HG02678 (cell line): ENCODE measurements at regions not wholly inside any gene's neighbourhood (a gene's known extent, or its start where the extent isn't known, plus 50 kb on each side); places are given as distances from the start of the nearest gene placed in this dataset.
"Not testable (repeated sequence)": the region's sequence is repeated elsewhere in the genome, so short reads cannot be mapped to it uniquely, and the experiment has no call there.

Experiments used
- ATAC-seq: cut with Tn5 transposase; IDR thresholded peaks from one replicate; pipeline ENCODE4 v1.9.1; 2021; ENCODE audit warnings: mild to moderate bottlenecking, moderate library complexity; ENCODE audit not compliant: unreplicated experiment

- ATAC-seq, result no peak
These were observed 290.6 kb upstream of the KLF3 start for GRCh38 chr4:38373375-38373774.

- ATAC-seq, result no peak
These were observed 286.8 kb upstream of the KLF3 start for GRCh38 chr4:38377195-38377594.

GRCh38 chr4:38378478-38378877 is 285.5 kb upstream of the KLF3 start:
- ATAC-seq, result no peak

- ATAC-seq, result no peak
These were observed 282.2 kb upstream of the KLF3 start for GRCh38 chr4:38381788-38382187.

GRCh38 chr4:38382520-38382919 is 281.5 kb upstream of the KLF3 start:
- ATAC-seq, result no peak

GRCh38 chr4:38383646-38384121 is 280.3 kb upstream of the KLF3 start:
- no peak for ATAC-seq

- no peak for ATAC-seq
These were observed 278.6 kb upstream of the KLF3 start for GRCh38 chr4:38385093-38386004.

- no peak for ATAC-seq
These were observed 277.9 kb upstream of the KLF3 start for GRCh38 chr4:38386005-38386551.

GRCh38 chr4:38386654-38387188 is 277.3 kb upstream of the KLF3 start:
- ATAC-seq, result no peak

- no peak for ATAC-seq
These were observed 276.7 kb upstream of the KLF3 start for GRCh38 chr4:38387348-38387747.

- ATAC-seq, result no peak
These were observed 276.2 kb upstream of the KLF3 start for GRCh38 chr4:38387819-38388218.

- ATAC-seq, result not testable (repeated sequence)
These were observed 275.1 kb upstream of the KLF3 start for GRCh38 chr4:38388907-38389306.

- no peak for ATAC-seq
These were observed 272.9 kb upstream of the KLF3 start for GRCh38 chr4:38390969-38391545.

- no peak for ATAC-seq
These were observed 271.7 kb upstream of the KLF3 start for GRCh38 chr4:38392223-38392855.

- ATAC-seq, result no peak
These were observed 267.9 kb upstream of the KLF3 start for GRCh38 chr4:38396091-38396490.

- ATAC-seq, result no peak
These were observed 267.0 kb upstream of the KLF3 start for GRCh38 chr4:38396845-38397547.

GRCh38 chr4:38400946-38401345 is 263.1 kb upstream of the KLF3 start:
- ATAC-seq, result no peak

GRCh38 chr4:38406243-38406642 is 257.8 kb upstream of the KLF3 start:
- ATAC-seq, result no peak

GRCh38 chr4:38409852-38410251 is 254.1 kb upstream of the KLF3 start:
- ATAC-seq, result no peak

- ATAC-seq, result peak; percentile 66
These were observed 252.9 kb upstream of the KLF3 start for GRCh38 chr4:38411092-38411491.
